SIG-M5 treated with dmso at 0.1 percent for 504 hours (cell line): ENCODE measurements at regions not wholly inside any gene's neighbourhood (a gene's known extent, or its start where the extent isn't known, plus 50 kb on each side); places are given as distances from the start of the nearest gene placed in this dataset.

Source experiments
- DNase-seq: peaks from one replicate; lab custom pipeline; 2025; ENCODE audit not compliant: unreplicated experiment; lab: John Stamatoyannopoulos, UW

- no peak for DNase-seq
These were observed 244.7 kb upstream of the ADARB2 start for GRCh38 chr10:1981976-1982375.

- DNase-seq = no peak
These were observed 243.1 kb upstream of the ADARB2 start for GRCh38 chr10:1980459-1980858.

DNA sequence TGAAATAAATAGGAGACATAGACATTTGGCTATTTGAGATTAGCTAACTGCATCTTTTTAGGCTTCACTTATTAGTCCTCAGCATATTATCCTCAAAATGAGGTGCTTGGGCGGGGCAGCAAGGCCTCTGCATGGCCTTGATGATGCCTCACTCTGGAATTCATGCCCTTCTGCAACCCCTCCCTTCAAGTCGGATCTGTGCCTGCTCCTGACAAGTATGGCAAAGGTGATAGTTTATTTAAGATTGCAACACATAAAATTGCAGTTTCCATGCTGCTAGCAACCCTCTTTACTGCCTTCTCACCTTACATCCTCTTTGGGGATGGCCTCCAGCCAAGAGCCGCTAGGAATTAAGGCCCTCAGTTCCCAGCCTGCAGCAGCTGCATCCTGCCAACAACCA is 241.3 kb upstream of the ADARB2 start:
- DNase-seq = no peak

- DNase-seq = no peak
These were observed 240.1 kb upstream of the ADARB2 start for GRCh38 chr10:1977461-1977860.

DNA sequence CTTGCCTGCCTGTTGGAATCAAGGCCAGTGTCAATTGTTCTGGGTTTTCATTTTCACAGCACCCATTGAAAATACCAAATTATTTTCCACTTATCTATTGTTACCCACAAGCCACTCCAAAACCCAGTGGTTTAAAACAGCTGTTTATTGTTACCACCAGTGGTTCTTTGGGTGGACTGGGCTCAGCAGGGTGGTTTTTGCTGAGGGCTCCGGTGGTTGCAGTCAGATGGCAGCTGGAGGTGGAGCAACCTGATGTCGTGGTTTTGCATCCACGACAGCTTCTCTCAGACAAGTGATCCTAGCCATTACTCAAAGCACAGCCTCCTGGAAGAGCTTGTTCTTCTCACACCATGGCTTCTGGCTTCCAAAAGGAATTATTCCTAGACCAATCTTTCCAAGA is 235.1 kb upstream of the ADARB2 start:
- no peak for DNase-seq

- no peak for DNase-seq
These were observed 231.1 kb upstream of the ADARB2 start for GRCh38 chr10:1968257-1969033.

GRCh38 chr10:1966712-1967376 is 229.5 kb upstream of the ADARB2 start:
- no peak for DNase-seq

GRCh38 chr10:1964476-1964875 is 227.2 kb upstream of the ADARB2 start:
- no peak for DNase-seq

GRCh38 chr10:1963341-1963740 is 226.0 kb upstream of the ADARB2 start:
- no peak for DNase-seq

GRCh38 chr10:1961989-1962388 is 224.7 kb upstream of the ADARB2 start:
- no peak for DNase-seq

DNA sequence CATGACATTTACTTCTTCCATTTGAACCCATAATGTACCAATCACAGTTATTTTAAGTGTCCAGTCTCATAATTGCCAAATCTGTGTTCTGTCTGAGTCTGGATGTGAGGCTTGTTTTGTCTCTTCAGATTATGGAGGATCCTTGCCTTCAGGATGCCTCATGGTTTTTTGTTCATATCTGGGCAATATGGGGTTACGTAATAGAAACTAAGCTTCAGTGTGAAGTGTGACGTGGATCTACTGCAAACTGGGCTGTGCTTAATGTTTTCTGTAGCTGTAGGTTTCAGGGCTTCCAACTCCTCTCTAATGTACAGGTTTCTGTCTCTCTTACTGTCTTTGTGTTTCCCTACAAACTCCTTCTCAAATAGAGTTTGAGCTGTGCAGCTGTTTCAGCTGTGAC is 223.7 kb upstream of the ADARB2 start:
- DNase-seq = no peak

GRCh38 chr10:1957057-1957456 is 219.7 kb upstream of the ADARB2 start:
- no peak for DNase-seq

GRCh38 chr10:1954300-1954699 is 217.0 kb upstream of the ADARB2 start:
- DNase-seq = no peak

DNA sequence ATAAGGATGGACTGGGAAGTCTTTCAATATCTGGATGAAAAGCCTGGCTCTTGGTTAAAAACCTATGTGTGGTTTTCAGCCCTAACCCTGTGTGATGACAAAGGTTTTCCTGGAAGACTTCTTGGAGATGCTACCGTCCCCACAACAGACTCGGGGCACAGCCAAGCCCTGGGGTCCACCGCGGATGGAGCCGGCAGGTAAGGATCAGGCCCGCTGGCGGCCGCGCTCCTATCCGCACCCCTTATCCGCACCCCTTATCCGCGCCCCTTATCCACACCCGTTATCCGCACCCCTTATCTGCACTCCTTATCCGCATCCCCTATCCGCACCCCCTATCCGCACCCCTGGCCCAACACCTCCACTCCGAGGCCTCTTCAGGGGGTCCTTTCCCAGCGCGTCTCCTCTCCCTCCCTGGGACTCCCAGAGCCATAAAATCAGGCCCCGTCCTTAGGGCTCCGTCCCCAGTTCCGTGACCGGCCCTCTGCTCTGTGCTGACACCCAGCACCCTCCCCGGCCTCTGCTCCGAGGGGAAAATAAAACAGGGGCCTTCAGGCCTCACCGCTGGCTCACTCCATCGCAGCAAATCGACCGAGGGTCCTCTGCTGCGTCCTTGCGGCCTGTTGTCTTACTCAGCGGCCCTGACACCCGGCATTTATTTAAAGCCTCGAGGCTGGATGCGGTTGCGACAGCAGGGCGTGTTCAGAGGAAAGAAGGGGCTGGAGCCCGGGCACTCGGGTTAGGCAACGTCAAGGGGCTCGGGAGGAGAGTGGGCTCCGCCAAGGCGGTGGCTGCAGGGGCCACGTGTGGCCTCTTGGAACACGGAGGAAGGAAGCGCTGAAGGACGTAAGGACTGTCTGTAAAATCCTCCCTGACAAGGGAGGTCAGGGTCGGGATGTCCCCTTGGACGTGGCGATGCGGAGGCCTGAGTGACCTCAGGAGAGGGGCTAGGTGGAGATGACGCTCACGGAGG is 215.1 kb upstream of the ADARB2 start:
- no peak for DNase-seq

DNA sequence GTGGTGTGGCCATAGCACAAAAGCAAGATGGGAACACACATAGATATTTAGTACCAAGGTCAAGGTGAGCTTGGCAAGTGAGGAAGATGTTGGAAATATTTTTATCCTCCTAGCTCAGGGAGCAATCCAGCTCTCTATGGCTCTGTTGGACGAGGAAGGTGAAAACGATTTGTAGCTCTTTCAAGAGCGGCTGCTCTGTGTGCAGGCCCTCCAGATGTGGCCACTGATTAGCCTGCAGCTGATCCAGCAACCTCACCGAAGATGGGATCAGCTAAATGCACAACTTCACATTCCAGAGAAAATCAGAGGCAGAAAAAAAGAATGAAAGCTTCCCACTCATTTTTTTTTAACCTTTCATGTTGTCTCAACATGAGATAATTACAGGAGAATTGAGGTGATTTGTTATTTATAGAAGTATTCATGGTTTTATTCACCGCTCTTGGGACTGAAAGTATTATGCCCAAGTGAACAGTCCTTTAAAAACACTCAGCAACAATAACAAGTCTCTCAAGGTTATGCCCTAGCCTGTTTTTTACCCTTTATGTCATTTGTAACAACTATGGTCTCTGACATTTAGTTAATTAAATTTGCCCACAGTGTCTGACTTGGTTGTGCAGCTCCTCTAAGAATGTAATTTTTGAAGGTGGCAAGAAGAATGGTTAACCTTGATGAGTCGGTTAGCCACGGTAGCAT is 213.6 kb upstream of the ADARB2 start:
- DNase-seq = no peak

DNA sequence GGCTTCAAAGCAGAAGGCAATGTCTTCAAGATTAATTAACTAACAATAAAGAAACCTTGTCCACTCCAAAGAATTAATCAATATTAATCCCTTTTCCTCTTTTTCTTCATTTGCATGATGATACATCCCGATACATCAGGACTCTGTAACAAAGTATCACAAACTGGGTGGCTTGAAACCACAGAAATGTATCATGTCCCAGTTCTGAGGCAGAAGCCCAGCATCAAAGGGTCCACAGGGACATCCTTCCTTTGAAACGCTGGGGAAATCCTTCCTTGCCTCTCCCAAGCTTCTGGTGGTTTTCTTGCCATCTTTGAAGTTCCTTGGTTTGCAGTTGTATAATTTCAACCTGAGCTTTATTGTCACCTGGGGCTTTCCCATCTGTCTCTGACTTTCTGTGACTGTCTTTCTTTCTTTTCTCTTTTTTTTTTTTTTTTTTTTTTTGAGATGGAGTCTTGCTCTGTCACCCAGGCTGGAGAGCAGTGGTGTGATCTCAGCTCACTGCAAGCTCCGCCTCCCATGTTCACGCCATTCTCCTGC is 210.2 kb upstream of the ADARB2 start:
- DNase-seq = no peak

- DNase-seq = no peak
These were observed 207.2 kb upstream of the ADARB2 start for GRCh38 chr10:1944487-1944886.

GRCh38 chr10:1942478-1942877 is 205.2 kb upstream of the ADARB2 start:
- DNase-seq = no peak

- DNase-seq = no peak
These were observed 201.7 kb upstream of the ADARB2 start for GRCh38 chr10:1939016-1939415.

GRCh38 chr10:1938317-1938716 is 201.0 kb upstream of the ADARB2 start:
- no peak for DNase-seq

DNA sequence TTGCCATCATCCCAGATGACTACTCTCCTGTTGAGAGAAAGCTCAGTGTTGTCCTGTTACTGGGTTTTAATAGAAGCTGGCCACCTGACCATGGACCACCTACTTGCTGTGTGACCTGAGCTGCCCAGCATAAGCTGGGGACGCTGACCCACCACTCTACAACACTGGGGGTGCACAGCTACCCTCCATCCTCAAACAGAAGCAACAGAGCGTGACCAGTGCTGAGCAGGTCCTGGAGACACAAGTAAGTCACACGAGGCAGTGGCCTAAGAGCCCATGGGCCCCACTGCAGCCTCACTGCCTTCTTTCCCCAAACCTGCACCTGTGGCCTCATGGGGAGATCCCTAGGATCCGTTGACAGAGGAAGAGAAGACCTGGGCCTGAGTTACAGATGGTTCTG is 198.6 kb upstream of the ADARB2 start:
- DNase-seq = no peak
